ENCODE measurements at regions not wholly inside any gene's neighbourhood (a gene's known extent, or its start where the extent isn't known, plus 50 kb on each side); places are given as distances from the start of the nearest gene placed in this dataset.
"Not testable (repeated sequence)": the region's sequence is repeated elsewhere in the genome, so short reads cannot be mapped to it uniquely, and the experiment has no call there.

GRCh38 chr10:9550810-9551209 lies 1466.9 kb upstream of the CELF2 start:
- H3K27me3 ChIP-seq = no peaks in the 10 kb centered on the region
- H3K4me1 ChIP-seq = no peaks in the 10 kb centered on the region
- H3K27ac ChIP-seq = no peak overlapping the region
- no peak for TF ChIP-seq Cebpa-rat (IDR thresholded peaks at IDR 0.05)
- H3K9ac ChIP-seq = no peak overlapping the region
- no peak overlapping the region for H3K4me3 ChIP-seq
- H4K20me1 ChIP-seq = no peaks in the 10 kb centered on the region
- H3K9me3 ChIP-seq (replicated peaks in 1 of 11) = peaks cover 0 to 7% (median 0%) of the 10 kb centered on the region in 11 experiments; a peak in 3 of 22 replicates
- H3K36me3 ChIP-seq = no peaks in the 10 kb centered on the region
- H3K4me2 ChIP-seq = no peak overlapping the region

- Histone ChIP-seq H3K9me3 (replicated peaks in 1 of 11) (peaks cover 0 to 7% (median 0%) of the 10 kb centered on the region in 11 experiments; a peak in 3 of 22 replicates), H3K27me3 (no peaks in the 10 kb centered on the region), H3K9ac (no peak overlapping the region), H3K36me3 (no peaks in the 10 kb centered on the region), H3K4me1 (no peaks in the 10 kb centered on the region), H3K4me2 (no peak overlapping the region), H3K27ac (no peak overlapping the region), H3K4me3 (no peak overlapping the region), H4K20me1 (no peaks in the 10 kb centered on the region)
- TF ChIP-seq Cebpa-rat (IDR thresholded peaks at IDR 0.05) = no peak
Measured at GRCh38 chr10:9554321-9554720, 1463.4 kb upstream of the CELF2 start.

- Histone ChIP-seq H3K36me3 (no peaks in the 10 kb centered on the region), H3K9ac (no peak overlapping the region), H3K4me3 (no peak overlapping the region), H3K9me3 (replicated peaks in 1 of 11) (no peaks in the 10 kb centered on the region), H3K4me2 (no peak overlapping the region), H3K27me3 (no peaks in the 10 kb centered on the region), H3K4me1 (no peaks in the 10 kb centered on the region), H4K20me1 (no peaks in the 10 kb centered on the region), H3K27ac (no peak overlapping the region)
- no peak for TF ChIP-seq Cebpa-rat (IDR thresholded peaks at IDR 0.05)
Measured at GRCh38 chr10:9560976-9561375, 1456.7 kb upstream of the CELF2 start.

GRCh38 chr10:9561821-9562505 lies 1455.7 kb upstream of the CELF2 start:
- Histone ChIP-seq H3K4me1 (no peaks in the 10 kb centered on the region), H3K27me3 (no peaks in the 10 kb centered on the region), H4K20me1 (no peaks in the 10 kb centered on the region), H3K36me3 (no peaks in the 10 kb centered on the region), H3K9ac (no peak overlapping the region), H3K27ac (no peak overlapping the region), H3K4me3 (no peak overlapping the region), H3K4me2 (no peak overlapping the region), H3K9me3 (replicated peaks in 1 of 11) (no peaks in the 10 kb centered on the region)
- TF ChIP-seq Cebpa-rat (IDR thresholded peaks at IDR 0.05) = no peak

- Histone ChIP-seq H3K4me1 (no peaks in the 10 kb centered on the region), H3K27ac (no peak overlapping the region), H3K36me3 (no peaks in the 10 kb centered on the region), H3K9me3 (replicated peaks in 1 of 11) (0 out of 22 replicates have a peak, but pooled peaks cover 0 to 8% (median 0%) of the 10 kb centered on the region in 11 experiments), H3K4me3 (no peak overlapping the region), H3K9ac (no peak overlapping the region), H4K20me1 (no peaks in the 10 kb centered on the region), H3K4me2 (no peak overlapping the region), H3K27me3 (no peaks in the 10 kb centered on the region)
- TF ChIP-seq Cebpa-rat (IDR thresholded peaks at IDR 0.05) = no peak
Measured at GRCh38 chr10:9577746-9578145, 1439.9 kb upstream of the CELF2 start.

GRCh38 chr10:9579110-9579705 lies 1438.5 kb upstream of the CELF2 start:
- Histone ChIP-seq H3K27ac (no peak overlapping the region), H3K36me3 (no peaks in the 10 kb centered on the region)
- TF ChIP-seq Cebpa-rat (IDR thresholded peaks at IDR 0.05) = no peak

GRCh38 chr10:9582803-9583202 lies 1434.9 kb upstream of the CELF2 start:
- not testable (repeated sequence) for H3K4me3 ChIP-seq; H4K20me1 ChIP-seq; H3K27me3 ChIP-seq; H3K4me2 ChIP-seq; H3K36me3 ChIP-seq; H3K4me1 ChIP-seq; H3K9me3 ChIP-seq (replicated peaks in 1 of 11); H3K27ac ChIP-seq; H3K9ac ChIP-seq

More at GRCh38 chr10:9579110-9579705, 1438.5 kb upstream of the CELF2 start:
- Histone ChIP-seq H4K20me1 (no peaks in the 10 kb centered on the region), H3K9me3 (replicated peaks in 1 of 11) (0 out of 22 replicates have a peak, but pooled peaks cover 0 to 8% (median 0%) of the 10 kb centered on the region in 11 experiments), H3K4me3 (no peak overlapping the region), H3K27me3 (no peaks in the 10 kb centered on the region), H3K4me2 (no peak overlapping the region), H3K4me1 (no peaks in the 10 kb centered on the region), H3K9ac (no peak overlapping the region)

GRCh38 chr10:9596368-9596920 lies 1421.2 kb upstream of the CELF2 start:
- Histone ChIP-seq H4K20me1 (no peaks in the 10 kb centered on the region), H3K27ac (no peak overlapping the region), H3K4me2 (no peak overlapping the region), H3K4me1 (no peaks in the 10 kb centered on the region), H3K9me3 (replicated peaks in 1 of 11) (no peaks in the 10 kb centered on the region), H3K36me3 (no peaks in the 10 kb centered on the region), H3K9ac (no peak overlapping the region), H3K4me3 (no peak overlapping the region), H3K27me3 (no peaks in the 10 kb centered on the region)
- TF ChIP-seq Cebpa-rat (IDR thresholded peaks at IDR 0.05) = no peak

- H3K27ac ChIP-seq = peak overlapping the region in 1 of 11 experiments; percentile 7; a peak in 1 of 22 replicates
- no peaks in the 10 kb centered on the region; a peak in 1 of 22 replicates for H3K9me3 ChIP-seq (replicated peaks in 1 of 11)
- H3K36me3 ChIP-seq = no peaks in the 10 kb centered on the region
- no peak for TF ChIP-seq Cebpa-rat (IDR thresholded peaks at IDR 0.05)
- no peak overlapping the region for H3K9ac ChIP-seq
- peak overlapping the region in 5 of 11 experiments; percentile 29 to 69 (median 41); a peak in 8 of 22 replicates for H3K4me2 ChIP-seq
- no peaks in the 10 kb centered on the region for H3K27me3 ChIP-seq
- H3K4me1 ChIP-seq = peaks cover 0 to 14% (median 2%) of the 10 kb centered on the region in 10 experiments; a peak in 10 of 20 replicates
- H4K20me1 ChIP-seq = no peaks in the 10 kb centered on the region
- H3K4me3 ChIP-seq = no peak overlapping the region
Measured at GRCh38 chr10:9602998-9603397, 1414.7 kb upstream of the CELF2 start.
